GM18511 (cell line): ENCODE measurements at regions not wholly inside any gene's neighbourhood (a gene's known extent, or its start where the extent isn't known, plus 50 kb on each side); places are given as distances from the start of the nearest gene placed in this dataset.

ENCODE experiments used
- ATAC-seq: cut with Tn5 transposase; IDR thresholded peaks from one replicate; pipeline ENCODE4 v1.9.1; 2021; ENCODE audit warnings: mild to moderate bottlenecking, moderate library complexity; ENCODE audit not compliant: unreplicated experiment

- no peak for ATAC-seq
These were observed 111.7 kb upstream of the IRS2 start for GRCh38 chr13:109897988-109898624.

- ATAC-seq: no peak
These were observed 105.7 kb upstream of the IRS2 start for GRCh38 chr13:109892101-109892500.

DNA sequence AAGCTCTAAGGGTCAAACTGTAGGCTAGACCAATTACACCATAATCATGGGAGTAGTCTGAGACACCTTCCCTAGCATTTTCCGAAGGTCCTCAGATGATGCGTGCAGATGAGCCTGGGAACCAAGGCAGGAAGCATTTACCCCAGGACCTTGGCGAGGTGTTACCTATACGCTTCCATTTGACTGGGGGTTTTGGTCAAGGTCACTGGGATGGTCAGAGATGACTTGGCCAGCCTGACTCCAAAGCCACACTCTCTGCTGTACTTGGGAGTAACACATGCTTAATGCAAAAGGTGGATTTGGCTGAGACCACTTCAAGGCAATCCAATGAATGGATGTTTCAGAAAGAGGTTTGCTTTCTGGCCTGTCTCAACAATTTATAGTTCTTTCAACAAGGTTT lies 98.9 kb upstream of the IRS2 start:
- no peak for ATAC-seq

GRCh38 chr13:109884462-109884861 lies 98.1 kb upstream of the IRS2 start:
- ATAC-seq: no peak

GRCh38 chr13:109883181-109884180 lies 97.1 kb upstream of the IRS2 start:
- ATAC-seq: no peak

- ATAC-seq: no peak
These were observed 95.7 kb upstream of the IRS2 start for GRCh38 chr13:109881961-109882558.

DNA sequence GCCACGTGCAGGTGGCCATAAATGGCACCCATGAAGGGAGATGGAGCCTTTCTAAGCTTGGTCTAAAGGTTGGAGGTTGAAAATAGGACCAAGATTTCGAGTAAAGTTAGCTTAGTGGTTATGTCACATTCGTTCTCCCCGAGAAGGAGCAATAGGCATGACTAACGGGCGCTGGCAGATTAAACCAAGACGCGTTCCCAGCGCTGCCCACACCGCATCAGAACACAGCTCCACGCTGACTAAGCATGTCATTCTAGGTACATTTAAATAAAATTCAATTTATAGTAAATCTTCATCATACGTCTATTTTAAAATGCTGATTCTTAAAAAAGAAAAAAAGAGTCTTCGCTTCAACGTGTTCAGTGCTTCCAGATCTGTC lies 95.0 kb upstream of the IRS2 start:
- ATAC-seq: no peak

DNA sequence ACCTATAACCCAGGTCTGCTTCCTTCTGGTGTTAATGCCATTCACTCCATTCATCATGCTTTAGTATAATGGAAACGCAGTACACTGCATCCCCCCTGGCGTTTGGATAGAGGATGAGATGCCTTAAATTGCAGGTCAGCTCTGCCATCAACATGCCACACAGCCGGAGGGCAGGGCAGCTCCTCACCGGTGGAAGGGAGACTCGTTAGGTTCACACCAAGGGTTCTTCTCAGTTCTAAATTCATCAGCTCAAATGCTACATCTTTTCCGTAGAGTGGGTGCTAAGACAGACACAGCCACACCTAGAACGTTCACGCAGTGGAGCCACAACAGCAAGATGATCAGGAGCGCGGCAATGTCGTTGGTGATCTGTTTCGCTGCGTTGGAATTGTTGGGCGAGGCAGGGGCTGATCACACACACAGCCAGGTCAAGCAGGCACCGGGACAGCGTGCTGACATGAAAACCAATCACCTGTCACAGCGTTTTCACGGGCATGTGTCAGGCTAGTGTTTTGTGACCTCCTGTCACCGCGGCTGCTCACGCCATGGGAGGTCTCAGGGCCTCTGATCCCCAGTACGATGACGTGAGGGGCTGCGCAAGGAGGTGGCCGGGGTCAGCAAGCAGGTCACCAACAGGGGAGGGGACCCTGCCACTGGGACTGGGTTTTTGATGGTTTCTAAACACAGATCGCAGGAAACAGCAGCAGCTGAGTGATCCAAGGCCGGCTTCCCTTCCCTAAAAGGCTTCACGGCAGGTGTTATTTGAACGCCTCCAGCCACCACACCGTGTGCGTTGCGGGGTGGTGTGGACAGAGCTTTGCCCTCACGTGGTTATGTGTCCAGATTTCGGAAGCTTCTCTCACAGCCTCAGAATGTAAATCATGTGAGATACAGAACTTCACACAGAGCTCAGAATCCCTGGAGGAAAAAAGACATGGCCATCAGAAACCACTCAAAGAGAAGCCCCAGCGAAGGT lies 94.3 kb upstream of the IRS2 start:
- ATAC-seq: no peak

DNA sequence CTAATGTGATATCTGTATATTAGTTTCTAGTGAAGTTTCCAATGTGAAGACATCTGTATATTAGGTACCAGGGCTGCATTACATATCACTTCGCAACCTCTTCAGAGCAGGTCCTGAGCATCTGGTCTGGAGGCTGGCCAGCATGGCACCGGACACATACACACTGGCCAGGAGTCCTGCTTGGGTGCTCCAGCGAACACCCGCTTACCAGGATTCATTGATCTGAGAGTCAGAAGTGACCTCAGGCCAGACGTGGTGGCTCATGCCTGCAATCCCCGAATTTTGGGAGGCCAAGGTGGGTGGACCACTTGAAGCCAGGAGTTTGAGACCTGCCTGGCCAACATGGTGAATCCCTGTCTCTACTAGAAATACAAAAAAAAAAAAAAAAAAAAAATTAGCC lies 93.0 kb upstream of the IRS2 start:
- no peak for ATAC-seq

DNA sequence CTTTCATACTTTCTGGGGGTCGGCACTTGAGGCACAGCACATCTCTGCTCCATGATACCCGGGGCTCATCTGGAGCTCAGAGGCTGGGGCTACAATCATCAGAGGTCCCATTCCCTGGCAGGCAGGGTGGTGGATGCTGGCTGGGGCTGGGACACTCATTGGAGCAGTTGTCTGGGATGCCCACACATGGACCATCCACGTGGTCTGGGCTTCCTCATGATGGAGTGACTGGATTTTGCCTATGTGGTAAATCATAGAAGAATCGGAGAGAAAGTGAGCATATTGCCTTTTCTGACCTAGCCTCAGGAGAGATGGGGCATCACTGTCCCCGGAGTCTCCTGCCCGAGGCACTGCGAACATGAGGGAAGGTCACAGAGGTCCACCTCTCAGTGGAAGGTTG lies 91.4 kb upstream of the IRS2 start:
- ATAC-seq: no peak

DNA sequence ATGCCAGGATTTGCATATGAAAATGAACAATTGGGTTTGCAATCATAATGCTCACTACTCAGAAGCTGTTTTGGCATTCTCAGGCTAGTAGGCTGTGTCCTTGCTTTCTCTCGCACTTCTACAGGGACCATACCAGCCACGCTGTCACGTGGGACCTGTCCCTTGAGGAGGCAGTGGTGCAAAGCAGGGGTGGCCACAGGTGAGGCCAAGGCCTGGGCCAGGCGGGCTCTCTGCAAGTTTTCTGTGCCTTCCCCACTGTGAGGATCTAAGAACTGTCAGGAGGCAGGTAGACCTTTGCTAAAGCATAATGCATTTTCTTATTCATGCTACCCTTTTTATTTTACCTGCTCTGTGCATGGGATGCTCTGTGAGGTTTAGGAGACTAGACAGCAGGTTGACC lies 89.4 kb upstream of the IRS2 start:
- no peak for ATAC-seq

DNA sequence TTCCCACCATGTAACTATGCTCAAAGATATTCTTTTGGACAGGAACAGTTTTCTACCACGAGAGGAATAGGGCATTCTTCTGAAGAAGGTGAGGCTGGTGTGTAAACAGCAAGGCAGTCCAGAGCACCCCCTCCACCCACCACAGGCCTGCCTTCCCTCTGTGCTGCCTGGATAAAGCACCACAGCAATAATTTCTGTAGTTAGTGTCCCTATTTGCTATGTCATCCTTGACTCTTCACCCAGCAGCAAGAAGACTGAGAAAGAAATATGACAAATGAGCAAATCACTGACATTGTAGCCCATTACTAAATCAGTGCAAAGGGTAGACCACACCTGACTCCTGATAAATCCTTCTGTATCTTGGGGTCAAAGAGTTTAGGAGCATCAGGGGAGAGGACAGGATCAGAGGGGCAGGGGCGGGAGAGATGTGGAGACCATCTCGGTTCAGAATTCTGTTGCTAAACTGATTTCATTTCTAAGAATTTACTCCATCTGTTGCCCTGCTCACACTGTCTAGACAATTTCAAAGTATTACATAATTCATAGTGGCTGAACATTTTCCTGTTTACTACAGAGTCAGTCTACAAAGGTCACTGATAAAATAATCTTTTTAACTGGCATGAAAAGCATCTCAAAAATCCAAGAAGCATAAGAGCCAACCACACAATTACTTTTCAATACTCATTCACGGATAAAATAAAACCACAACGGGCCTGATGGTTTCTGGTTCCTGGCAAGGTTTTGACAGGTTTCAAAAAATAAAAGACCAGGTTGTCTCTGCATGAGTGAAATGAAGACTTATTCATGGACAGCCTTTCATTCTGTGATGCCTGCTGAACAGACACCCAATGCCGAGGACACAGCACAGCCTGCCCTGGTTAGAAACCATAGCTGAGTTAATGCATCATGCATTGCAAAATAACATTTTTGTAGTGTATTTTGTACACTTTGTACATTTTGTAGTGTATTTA lies 88.4 kb upstream of the IRS2 start:
- ATAC-seq: no peak

DNA sequence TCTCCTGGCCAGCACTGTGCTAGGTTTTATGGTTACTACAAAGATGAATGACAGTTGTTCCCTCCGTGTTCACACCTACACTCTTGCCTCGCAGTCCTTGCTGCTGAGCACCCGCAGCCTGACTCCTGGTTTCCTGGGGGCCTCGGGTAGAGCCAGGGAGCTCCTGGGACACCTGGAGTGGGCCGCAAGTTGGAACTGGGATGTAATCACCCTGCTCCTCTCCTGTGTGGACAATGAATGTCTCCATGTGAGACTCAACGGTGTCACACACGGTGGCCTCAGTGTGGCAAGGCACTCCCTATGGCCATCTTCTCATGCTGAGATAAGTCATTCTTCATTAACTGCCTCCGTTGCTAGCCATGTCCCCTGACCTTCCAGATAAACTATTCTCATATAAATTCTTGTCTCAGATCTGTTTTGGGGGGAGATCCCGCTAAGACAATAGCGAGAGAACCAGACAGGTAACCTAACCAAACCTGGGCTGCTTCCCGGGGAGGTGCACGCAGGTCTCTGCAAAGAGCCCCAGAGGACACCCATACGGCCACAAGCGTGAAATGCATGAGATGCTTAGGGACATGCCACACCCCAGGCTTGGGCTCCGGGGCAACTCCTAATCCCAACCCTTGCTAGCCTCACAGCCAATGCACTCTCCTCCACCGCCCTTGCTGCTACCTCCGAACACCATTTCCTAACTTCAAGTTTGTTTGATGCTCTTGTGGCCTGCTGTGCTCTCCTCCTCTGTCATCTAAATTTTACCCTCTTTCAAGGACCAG lies 87.2 kb upstream of the IRS2 start:
- no peak for ATAC-seq

- ATAC-seq: no peak
These were observed 86.5 kb upstream of the IRS2 start for GRCh38 chr13:109872864-109873263.

- no peak for ATAC-seq
These were observed 84.5 kb upstream of the IRS2 start for GRCh38 chr13:109870696-109871370.

DNA sequence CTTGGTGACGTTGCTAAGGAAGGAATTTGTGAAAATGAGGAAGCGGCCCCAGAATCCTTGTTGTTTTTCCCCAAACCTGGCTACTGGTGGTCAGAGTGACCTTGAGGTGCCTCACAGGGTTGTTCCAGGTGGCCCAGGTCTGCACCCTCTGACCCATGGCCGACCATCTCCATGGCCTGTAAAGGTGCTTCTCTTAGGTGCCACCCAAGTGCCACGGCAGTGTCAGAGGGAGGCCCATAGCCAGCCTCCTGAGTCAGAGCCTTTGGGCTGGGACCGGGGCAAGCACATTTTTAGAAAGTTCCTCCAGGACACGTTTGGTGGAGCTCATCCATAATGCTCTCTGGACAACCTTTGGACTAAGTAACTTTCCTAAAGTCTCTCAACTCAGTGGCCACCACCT lies 83.9 kb upstream of the IRS2 start:
- no peak for ATAC-seq

DNA sequence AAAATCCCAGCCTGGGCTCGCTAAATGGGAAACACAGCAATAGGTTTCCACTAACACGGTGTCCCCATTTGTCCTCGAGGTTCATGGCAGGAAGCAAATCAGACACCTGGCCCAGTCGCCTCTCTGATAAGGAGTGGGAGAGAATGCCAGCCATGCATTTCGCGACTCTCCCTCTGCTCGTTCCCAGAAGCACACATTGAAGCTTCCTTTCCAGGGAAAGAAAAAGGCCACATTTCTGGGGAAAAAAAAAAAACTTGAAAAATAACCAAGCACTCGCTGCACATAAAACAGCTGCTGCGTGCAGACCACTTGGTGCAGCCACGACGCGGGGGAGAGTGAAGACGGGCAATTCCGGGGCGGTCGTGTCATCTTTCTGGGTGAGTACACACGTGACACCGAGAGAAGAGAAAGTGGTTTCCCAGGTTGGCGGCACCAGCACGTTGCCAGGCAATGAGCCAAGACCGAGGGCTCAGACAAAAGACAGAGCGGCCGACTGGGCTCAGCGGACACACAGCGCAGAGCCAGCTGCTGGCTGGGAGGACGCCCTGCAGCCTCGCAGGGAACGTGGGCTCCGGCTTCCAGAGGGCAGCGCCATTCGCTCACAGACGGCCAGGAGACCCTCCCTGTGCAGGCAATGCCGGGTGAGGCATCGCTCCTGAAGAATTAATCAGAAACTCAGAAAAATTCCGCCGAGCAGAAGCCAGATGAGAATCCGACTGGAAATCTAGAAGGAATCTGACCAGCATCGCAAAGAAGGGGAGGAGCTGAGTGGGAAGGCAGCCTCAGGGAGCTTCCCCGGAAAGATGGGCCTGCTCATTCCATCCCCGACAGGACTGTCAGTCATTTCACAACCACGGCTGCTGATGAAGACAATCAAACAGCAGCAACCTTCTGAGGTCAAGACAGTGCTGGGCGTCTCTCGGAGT lies 83.2 kb upstream of the IRS2 start:
- no peak for ATAC-seq
